GM21737 (cell line): ENCODE measurements at regions not wholly inside any gene's neighbourhood (a gene's known extent, or its start where the extent isn't known, plus 50 kb on each side); places are given as distances from the start of the nearest gene placed in this dataset.
"Not testable (repeated sequence)": the region's sequence is repeated elsewhere in the genome, so short reads cannot be mapped to it uniquely, and the experiment has no call there.

Source experiments
- ATAC-seq: cut with Tn5 transposase; IDR thresholded peaks from one replicate; pipeline ENCODE4 v1.9.1; 2021; ENCODE audit warnings: mild to moderate bottlenecking, moderate library complexity; ENCODE audit not compliant: unreplicated experiment

GRCh38 chr9:65566018-65566417 is 109.7 kb upstream of the ZNG1E start:
- not testable (repeated sequence) for ATAC-seq

GRCh38 chr9:65519018-65519417 is 156.7 kb upstream of the ZNG1E start:
- ATAC-seq: not testable (repeated sequence)

- ATAC-seq: not testable (repeated sequence)
Observed at GRCh38 chr9:65514465-65514864, 161.3 kb upstream of the ZNG1E start.

DNA sequence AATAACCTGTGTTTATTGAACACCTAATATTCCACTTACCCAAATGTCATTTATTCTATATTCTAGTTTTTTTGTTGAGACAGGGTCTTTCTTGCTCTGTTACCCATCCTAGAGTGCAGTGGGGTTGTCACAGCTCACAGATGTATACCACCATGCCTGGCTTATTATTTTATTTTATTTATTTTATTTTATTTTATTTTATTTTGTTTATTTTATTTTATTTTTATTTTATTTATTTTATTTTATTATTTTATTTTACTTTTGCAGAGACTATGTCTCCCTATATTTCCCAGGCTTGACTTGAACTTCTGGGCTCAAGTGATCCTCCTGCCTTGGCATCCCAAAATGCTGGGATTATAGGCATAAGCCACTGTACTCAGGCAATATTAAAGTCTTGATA is 167.8 kb upstream of the ZNG1E start:
- not testable (repeated sequence) for ATAC-seq

GRCh38 chr9:65504686-65505085 is 171.0 kb upstream of the ZNG1E start:
- ATAC-seq: not testable (repeated sequence)

DNA sequence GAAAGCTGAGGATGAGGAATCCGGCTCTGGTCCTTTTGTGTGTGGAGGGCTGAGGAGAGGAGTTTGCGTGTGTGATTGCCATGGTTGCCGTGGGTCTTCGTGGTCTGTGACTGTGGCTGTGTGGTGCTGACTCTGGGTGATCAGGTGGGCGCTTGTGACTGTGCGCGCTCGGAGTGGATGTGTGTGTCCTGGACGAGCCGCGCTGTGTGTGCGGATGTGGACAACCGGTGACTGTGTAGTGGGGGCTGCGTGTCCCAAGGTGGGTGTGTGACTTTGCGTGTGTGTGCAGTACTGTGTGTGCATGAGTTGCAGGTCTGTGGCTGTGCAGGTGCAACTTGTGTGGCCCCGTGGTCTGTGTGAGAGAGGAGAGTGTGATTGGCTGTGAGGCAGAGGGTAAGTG is 172.0 kb upstream of the ZNG1E start:
- ATAC-seq: not testable (repeated sequence)

- ATAC-seq: not testable (repeated sequence)
Observed at GRCh38 chr9:65482890-65483289, 192.8 kb upstream of the ZNG1E start.

DNA sequence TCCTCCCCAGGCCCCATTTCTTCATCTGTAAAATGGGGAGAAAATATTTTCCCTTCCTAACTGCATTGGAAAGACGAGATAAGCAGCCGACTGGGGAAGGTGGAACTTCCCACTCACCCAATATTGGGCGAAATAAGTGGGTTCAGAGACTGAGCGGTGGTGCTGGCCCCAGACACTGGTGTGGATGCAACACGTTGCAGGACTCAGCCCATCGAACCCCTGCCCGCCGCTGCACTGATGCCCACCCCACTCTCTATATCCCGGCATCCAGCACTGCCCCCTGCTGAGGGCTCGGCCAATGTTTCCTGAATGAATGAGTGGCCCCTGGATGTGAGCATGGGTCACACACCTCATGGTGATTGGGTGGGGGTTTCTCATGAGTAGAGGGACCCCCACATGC is 194.4 kb upstream of the ZNG1E start:
- ATAC-seq: not testable (repeated sequence)

GRCh38 chr9:65474891-65475290 is 189.9 kb upstream of the FOXD4L5 start:
- not testable (repeated sequence) for ATAC-seq

DNA sequence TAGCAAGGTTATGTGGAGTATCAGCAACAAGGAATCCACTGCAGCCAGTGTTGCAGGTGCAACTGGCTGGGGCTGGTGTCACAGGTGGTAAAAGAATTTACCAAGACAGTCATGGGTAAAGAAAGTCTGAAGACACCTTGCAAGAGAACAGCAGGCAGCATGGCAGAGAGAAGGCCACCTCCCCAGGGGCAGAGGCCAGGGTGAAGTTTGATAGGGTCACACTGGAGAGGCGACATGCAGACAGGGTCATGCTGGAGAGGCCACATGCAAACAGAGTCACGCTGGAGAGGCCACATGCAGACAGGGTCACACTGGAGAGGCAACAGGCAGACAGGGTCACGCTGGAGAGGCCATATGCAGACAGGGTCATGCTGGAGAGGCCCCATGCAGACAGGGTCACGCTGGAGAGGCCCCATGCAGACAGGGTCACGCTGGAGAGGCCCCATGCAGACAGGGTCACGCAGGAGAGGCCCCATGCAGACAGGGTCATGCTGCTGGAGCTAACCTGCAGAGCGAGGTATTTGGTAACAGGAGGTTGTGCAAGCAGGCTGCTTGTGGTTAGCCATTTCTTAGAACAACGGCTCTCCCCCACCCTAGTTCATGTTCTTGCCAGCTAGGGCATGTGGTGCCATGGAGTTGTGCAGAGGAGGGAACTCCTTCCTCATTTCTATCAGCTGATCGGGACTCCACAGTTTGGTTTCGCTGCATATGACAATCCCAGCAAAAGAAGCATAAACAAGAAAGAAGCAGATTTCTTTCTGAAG is 188.2 kb upstream of the FOXD4L5 start:
- ATAC-seq: not testable (repeated sequence)

DNA sequence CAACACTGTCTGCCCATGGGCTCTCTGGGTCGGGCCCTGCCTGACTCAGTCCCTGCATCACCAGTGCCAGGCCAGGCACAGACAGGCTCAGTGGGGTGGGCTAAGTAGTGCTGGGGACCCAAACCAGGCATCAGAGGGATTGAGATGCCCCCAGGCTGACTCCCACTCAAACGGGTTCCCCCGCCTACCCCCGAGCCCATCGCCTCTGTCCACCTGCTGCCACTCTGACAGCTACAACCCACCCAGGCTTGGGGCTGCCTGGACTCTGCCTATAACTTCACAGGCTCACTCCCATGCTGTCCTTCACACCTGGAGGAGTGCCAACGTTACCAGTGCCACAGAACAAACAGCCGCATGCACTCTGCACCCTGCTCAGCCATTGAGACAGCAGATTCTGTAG is 186.1 kb upstream of the FOXD4L5 start:
- ATAC-seq: not testable (repeated sequence)

- not testable (repeated sequence) for ATAC-seq
Observed at GRCh38 chr9:65466911-65467734, 182.1 kb upstream of the FOXD4L5 start.

- ATAC-seq: not testable (repeated sequence)
Observed at GRCh38 chr9:65465246-65465895, 180.4 kb upstream of the FOXD4L5 start.

GRCh38 chr9:65462476-65462875 is 177.5 kb upstream of the FOXD4L5 start:
- ATAC-seq: not testable (repeated sequence)

DNA sequence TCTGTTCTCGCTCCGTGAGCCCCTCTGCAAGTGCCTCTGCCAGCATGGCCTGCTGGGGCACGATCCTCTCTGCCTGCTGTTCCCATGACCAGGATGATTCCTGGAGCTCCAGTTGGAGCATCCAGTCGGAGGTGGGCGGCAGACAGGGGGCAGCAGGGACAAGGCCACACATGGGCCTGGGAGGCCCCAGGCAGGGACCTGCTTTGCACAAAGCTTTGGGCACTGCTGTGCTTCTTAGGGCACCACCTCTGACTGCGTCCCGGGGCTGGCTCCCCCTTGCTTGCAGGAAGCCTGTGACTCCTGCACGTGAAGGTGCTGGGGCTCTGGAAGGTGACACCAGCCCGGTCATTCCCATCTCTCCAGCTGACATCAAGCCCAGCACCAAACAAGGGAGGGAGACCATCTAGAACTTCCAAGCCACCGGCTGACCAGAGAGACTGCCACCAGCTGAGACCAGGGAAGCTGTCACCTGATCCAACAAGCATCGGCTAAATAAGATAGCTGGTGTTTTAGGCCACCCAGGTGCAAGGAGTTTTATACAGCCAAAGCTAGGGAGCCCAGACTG is 174.8 kb upstream of the FOXD4L5 start:
- ATAC-seq: no peak

DNA sequence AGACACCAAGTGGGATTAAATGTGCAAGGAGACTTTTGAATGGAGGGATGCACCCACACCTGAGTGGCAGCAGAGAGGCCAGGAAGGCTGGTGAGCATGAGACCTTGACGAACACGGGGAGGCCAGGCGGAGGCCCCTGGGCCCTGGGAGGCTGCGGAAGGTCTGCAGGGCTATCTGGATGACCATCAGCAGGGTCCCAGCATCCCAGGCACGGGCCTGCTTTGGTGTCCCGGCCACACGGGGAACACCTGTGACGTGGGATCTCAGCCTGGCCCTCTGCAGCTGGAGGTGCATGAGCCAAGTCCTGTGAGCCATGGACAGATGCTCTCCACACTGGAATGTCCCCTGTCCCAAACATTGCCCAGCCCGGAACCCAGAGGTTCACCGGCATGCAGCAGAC is 174.0 kb upstream of the FOXD4L5 start:
- no peak for ATAC-seq

DNA sequence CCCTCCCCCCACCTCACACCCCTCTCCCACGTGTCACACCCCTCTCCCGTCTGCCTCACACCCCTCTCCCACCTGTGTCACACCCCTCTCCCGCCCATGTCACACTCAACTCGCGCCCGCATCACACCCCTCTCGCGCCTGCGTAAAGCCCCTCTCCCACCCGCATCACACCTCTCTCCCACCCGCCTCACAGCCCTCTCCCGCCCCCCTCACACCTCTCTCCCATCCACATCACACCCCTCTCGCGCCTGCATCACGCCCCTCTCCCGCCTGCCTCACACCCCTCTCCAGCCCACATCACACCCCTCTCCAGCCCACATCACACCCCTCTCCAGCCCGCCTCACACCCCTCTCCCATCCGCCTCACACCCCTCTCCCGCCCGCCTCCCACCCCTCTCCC is 173.5 kb upstream of the FOXD4L5 start:
- no peak for ATAC-seq

GRCh38 chr9:65456991-65457390 is 172.0 kb upstream of the FOXD4L5 start:
- not testable (repeated sequence) for ATAC-seq

GRCh38 chr9:65455751-65456647 is 171.0 kb upstream of the FOXD4L5 start:
- ATAC-seq: not testable (repeated sequence)

GRCh38 chr9:65455136-65455535 is 170.1 kb upstream of the FOXD4L5 start:
- not testable (repeated sequence) for ATAC-seq
